ENCODE measurements at regions not wholly inside any gene's neighbourhood (a gene's known extent, or its start where the extent isn't known, plus 50 kb on each side); places are given as distances from the start of the nearest gene placed in this dataset.

DNA sequence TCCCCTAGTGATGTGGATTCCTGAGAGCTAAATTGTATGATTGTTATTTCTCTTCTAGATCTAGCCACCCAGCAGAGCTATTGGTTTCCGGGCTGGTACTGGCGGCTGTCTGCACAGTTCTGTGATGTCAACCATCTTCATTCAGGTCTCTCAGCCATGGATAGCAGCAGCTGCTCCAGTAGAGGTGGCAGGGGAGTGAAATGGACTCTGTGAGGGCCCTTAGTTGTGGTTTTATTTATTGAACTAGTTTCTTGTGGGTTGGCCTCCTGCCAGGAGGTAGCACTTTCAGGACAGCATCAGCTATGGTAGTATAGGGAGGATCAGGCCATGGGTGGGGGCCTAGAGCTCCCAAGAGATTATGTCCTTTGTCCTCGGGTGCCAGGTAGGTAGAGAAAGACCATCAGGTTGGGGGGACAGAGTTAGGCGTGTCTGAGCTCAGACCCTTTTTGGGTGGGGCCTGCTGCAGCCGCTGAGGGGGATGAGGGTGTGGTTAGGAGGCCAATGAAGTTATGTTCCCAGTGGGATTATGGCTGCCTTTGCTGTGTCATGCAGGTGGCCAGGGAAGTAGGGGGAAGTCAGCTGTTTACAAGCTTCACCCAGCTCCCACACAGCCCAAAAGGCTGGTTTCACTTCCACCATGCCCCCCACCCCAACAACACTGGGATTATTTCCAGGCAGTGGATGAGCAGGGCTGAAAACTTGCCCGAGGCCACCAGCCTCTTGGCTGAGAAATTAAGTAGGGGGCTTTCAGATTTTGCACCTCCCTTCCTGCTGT lies 55.1 kb upstream of the RGS4 start:
- no peak overlapping the region for H3K4me3 ChIP-seq (ENCODE audit: low read depth, low read length)
- DNase-seq (ENCODE audit: low read depth): peak; percentile 65
- TF ChIP-seq, protein P1, sequence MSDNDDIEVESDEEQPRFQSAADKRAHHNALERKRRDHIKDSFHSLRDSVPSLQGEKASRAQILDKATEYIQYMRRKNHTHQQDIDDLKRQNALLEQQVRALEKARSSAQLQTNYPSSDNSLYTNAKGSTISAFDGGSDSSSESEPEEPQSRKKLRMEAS (IDR thresholded peaks at IDR 0.05; ENCODE audit: low read depth, low read length): no peak
- TF ChIP-seq, protein P2, sequence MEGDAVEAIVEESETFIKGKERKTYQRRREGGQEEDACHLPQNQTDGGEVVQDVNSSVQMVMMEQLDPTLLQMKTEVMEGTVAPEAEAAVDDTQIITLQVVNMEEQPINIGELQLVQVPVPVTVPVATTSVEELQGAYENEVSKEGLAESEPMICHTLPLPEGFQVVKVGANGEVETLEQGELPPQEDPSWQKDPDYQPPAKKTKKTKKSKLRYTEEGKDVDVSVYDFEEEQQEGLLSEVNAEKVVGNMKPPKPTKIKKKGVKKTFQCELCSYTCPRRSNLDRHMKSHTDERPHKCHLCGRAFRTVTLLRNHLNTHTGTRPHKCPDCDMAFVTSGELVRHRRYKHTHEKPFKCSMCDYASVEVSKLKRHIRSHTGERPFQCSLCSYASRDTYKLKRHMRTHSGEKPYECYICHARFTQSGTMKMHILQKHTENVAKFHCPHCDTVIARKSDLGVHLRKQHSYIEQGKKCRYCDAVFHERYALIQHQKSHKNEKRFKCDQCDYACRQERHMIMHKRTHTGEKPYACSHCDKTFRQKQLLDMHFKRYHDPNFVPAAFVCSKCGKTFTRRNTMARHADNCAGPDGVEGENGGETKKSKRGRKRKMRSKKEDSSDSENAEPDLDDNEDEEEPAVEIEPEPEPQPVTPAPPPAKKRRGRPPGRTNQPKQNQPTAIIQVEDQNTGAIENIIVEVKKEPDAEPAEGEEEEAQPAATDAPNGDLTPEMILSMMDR (IDR thresholded peaks at IDR 0.05; ENCODE audit: low read depth, low read length): no peak
- TF ChIP-seq POLR2A (IDR thresholded peaks at IDR 0.05; ENCODE audit: extremely low read depth, insufficient read length) (no peak), MYC (IDR thresholded peaks at IDR 0.05; ENCODE audit: low read depth, low read length) (no peak)

DNA sequence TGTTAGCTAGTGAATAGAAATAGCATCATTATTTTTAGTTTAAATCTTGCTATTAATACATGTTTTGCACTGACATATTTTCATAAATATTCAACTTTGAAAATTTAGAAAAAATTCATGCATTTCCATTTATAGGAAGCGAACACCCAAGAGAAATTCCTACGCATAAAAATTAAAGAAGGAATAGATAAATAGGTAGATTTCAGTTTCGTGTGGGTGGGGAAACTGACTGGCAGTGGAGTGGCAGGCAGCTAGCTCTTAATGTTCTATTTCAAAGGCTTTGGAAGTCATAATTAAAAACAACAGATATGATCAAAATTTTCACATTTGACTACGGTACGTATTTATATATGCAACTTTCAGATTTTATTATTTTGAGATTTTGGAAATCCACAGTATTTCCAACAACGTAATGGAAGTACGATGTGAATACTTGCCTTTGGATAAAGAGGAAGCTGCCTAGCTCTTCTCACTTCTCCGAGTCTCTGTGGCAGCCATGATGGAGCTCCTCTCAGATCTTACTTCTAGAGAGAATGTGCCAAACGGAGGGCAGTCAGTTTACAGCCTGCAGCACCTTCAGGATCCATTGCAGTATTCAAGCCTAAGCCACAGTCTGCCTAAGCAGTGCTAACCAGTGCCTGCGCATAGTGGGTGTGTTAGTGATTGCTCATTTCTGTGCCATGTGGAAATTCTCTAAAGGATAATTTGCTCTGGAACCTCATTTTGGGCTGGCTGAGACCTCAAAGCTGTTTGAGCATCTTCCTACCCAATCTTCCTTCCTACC lies 62.9 kb upstream of the RGS4 start:
- TF ChIP-seq MYC (IDR thresholded peaks at IDR 0.05; ENCODE audit: low read depth, low read length) (no peak), POLR2A (IDR thresholded peaks at IDR 0.05; ENCODE audit: extremely low read depth, insufficient read length) (no peak)
- TF ChIP-seq, protein P1 (IDR thresholded peaks at IDR 0.05; ENCODE audit: low read depth, low read length): no peak
- TF ChIP-seq, protein P2 (IDR thresholded peaks at IDR 0.05; ENCODE audit: low read depth, low read length): no peak
- H3K4me3 ChIP-seq (ENCODE audit: low read depth, low read length): no peak overlapping the region
- no peak for DNase-seq (ENCODE audit: low read depth)

DNA sequence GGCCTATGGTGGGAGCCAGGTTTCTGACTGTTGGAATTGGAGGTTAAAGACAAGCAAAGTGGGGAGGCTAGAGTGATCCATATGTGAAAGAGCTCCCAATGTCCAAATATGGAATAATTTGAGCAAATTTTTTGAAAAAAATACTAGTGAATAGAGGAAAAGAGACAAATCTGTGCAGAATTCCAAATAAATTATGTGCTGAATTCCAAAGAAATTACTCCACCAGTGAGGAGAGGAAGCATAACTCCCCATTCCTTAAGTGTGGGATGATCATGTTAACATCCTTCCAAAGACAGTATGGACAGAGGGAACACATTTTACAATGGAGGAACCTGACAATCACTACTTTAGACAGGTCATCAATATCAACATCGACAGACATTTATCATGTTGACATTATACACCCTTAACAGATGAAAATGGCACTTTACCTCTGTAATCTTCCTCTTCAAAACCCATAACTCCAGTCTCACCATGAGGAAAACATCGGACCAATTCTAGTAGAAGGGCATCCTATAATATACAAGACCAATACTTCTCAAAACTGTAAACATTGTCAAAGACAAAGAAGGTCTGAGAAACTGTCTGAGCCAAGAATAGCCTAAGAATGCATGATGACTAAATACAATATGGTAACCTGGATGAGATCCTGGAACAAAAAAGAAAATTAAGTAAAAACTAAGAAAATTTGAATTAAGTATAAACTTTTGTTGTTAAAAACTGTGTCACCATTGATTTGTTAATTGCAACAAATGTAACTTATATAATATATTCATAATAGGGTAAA lies 71.5 kb upstream of the RGS4 start:
- DNase-seq (ENCODE audit: low read depth): no peak
- TF ChIP-seq, protein P1 (IDR thresholded peaks at IDR 0.05; ENCODE audit: low read depth, low read length): no peak
- TF ChIP-seq, protein P2 (IDR thresholded peaks at IDR 0.05; ENCODE audit: low read depth, low read length): no peak
- H3K4me3 ChIP-seq (ENCODE audit: low read depth, low read length): no peak overlapping the region

DNA sequence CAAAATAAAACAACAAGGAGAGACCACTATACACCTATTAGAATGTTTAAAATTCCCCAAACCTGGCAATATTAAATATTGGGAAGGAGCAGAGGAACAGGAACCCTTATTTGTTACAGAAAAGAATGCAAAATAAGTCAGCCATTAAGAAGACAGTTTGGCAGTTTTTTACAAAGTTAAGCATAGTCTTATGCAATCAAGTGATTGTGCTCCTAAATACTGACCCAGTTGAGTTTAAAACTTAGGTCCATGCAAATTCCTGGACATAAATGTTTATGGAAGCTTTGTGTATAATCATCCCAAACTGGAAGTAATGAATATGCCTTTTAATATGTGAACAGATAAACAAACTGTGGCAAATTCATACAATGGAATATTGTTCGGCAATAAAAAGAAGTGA lies 72.9 kb upstream of the RGS4 start:
- TF ChIP-seq, protein P1 (IDR thresholded peaks at IDR 0.05; ENCODE audit: low read depth, low read length): no peak
- no peak overlapping the region for H3K4me3 ChIP-seq (ENCODE audit: low read depth, low read length)
- DNase-seq (ENCODE audit: low read depth): no peak

DNA sequence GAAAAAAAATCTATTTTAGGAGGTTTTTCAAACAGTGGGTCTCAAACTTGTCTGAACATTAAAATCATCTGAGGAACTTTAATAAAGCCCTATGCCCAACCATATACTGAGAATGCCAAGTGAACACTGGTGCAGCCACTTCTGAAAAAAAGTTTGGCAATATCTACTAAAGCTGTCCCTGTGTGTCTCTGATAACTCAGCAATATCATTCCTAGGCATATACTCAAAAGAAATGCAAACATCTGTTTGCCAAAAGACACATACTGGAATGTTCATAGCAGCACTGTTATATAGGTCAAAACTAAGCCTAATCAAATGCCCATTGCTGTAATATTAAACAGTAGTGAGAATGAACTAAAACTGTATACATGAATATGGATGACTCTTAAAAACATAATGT lies 74.2 kb upstream of the RGS4 start:
- TF ChIP-seq, protein P1 (IDR thresholded peaks at IDR 0.05; ENCODE audit: low read depth, low read length): no peak
- TF ChIP-seq, protein P2 (IDR thresholded peaks at IDR 0.05; ENCODE audit: low read depth, low read length): no peak
- no peak for TF ChIP-seq POLR2A (IDR thresholded peaks at IDR 0.05; ENCODE audit: extremely low read depth, insufficient read length)
- TF ChIP-seq MYC (IDR thresholded peaks at IDR 0.05; ENCODE audit: low read depth, low read length): no peak
- DNase-seq (ENCODE audit: low read depth): no peak
- no peak overlapping the region for H3K4me3 ChIP-seq (ENCODE audit: low read depth, low read length)

Measured in NB4 (cell line).